ENCODE measurements at regions not wholly inside any gene's neighbourhood (a gene's known extent, or its start where the extent isn't known, plus 50 kb on each side); places are given as distances from the start of the nearest gene placed in this dataset.

DNA sequence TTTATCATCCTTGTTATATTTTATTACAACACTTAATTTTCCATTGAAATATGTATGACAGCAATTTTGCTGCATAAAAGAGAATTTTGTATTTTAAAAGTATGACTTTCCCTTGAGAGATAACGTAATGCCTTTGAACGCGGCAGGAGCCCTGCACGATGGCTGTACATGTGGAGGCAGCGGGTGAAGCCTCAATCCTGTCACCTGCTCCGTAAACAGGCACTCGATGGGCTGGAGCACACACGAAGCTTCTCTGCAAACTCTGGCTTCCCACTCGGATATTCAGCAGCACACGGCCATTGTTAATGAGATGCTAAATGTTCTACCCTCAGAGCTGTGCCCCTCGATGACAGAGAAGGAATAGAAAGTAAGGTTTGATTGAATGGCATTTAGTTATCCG is 184.4 kb downstream of the RTP5 start:
- Histone ChIP-seq H3K27me3 (ENCODE audit: control insufficient read depth, insufficient read depth, low read length) (peaks cover 29% of the 10 kb centered on the region), H3K4me3 (ENCODE audit: low read depth, low read length) (no peak overlapping the region), H3K36me3 (ENCODE audit: control insufficient read depth, insufficient read depth, low read length) (no peaks in the 10 kb centered on the region)
- no peak for DNase-seq (ENCODE audit: low read depth)
- TF ChIP-seq, protein P1, sequence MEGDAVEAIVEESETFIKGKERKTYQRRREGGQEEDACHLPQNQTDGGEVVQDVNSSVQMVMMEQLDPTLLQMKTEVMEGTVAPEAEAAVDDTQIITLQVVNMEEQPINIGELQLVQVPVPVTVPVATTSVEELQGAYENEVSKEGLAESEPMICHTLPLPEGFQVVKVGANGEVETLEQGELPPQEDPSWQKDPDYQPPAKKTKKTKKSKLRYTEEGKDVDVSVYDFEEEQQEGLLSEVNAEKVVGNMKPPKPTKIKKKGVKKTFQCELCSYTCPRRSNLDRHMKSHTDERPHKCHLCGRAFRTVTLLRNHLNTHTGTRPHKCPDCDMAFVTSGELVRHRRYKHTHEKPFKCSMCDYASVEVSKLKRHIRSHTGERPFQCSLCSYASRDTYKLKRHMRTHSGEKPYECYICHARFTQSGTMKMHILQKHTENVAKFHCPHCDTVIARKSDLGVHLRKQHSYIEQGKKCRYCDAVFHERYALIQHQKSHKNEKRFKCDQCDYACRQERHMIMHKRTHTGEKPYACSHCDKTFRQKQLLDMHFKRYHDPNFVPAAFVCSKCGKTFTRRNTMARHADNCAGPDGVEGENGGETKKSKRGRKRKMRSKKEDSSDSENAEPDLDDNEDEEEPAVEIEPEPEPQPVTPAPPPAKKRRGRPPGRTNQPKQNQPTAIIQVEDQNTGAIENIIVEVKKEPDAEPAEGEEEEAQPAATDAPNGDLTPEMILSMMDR (IDR thresholded peaks at IDR 0.05; ENCODE audit: insufficient read depth, low read length, poor library complexity, severe bottlenecking): no peak

DNA sequence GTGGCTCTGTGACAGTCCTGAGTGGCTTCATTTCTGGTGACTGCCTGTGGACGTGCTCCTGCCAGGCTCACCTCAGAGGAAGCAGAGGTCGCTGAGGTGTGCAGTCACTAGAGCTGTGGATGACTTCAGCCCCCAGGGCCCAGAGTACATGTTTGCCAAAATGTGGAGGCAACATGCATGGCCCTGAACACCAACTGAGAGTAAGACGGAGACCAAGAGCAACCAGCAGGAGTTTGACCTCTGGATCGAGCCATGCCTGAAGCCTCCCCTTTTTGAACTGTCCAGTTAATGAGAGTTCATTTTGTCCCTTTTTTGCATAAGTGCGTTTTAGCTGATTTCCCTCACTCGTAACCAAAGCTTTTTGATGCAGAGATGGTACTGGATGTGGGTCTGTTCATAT is 184.9 kb downstream of the RTP5 start:
- Histone ChIP-seq H3K27me3 (ENCODE audit: control insufficient read depth, insufficient read depth, low read length) (peaks cover 29% of the 10 kb centered on the region), H3K4me3 (ENCODE audit: low read depth, low read length) (no peak overlapping the region), H3K36me3 (ENCODE audit: control insufficient read depth, insufficient read depth, low read length) (no peaks in the 10 kb centered on the region)
- TF ChIP-seq, protein P1 (IDR thresholded peaks at IDR 0.05; ENCODE audit: insufficient read depth, low read length, poor library complexity, severe bottlenecking): no peak
- DNase-seq (ENCODE audit: low read depth): no peak

DNA sequence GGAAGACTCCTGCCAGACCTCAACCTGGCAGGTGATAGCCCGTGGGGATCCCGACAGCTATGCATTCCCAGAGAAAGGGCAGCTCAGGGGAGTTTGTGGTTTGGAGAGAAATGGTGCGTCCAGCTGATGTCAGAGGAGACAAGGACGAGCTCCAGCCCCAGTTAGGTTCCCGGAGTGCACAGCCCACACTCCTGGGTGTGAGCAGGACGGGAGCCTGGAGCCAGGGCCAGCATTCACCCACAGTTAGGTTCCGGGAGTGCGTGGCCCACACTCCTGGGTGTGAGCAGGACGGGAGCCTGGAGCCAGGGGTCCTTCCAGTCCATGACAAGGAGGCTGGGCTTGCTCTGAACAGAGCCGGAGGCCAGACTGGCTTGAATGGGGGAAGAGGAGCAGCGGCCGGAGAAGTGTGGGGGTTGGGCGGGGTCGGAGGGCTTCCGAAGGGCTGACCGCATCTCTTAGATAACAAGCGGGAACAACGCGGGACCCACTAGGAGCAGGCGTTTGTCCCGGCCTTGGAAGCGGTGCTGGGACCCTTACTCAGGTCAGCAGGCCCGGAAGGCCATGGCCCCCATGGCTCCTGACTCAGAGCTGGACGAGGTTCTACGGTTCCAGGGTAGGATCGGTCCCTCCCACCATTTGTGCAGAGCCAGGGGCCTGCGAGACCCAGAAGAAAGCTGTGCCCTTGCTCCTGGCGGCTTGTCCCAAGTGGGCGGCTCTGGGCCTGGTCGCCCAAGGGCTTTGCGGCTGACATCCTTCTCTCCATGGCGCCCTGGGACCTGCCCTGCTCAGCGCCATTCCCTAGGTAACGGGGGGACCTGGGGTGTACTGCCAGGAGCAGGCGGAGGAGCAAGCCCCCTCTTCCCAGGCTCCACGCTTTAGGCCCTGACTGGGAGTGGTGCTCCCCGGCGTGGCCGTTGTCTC is 185.6 kb downstream of the RTP5 start:
- no peaks in the 10 kb centered on the region for H3K36me3 ChIP-seq (ENCODE audit: control insufficient read depth, insufficient read depth, low read length)
- H3K27me3 ChIP-seq (ENCODE audit: control insufficient read depth, insufficient read depth, low read length): peaks cover 29% of the 10 kb centered on the region
- no peak overlapping the region for H3K4me3 ChIP-seq (ENCODE audit: low read depth, low read length)
- no peak for DNase-seq (ENCODE audit: low read depth)
- TF ChIP-seq, protein P1 (IDR thresholded peaks at IDR 0.05; ENCODE audit: insufficient read depth, low read length, poor library complexity, severe bottlenecking): no peak

- H3K4me3 ChIP-seq (ENCODE audit: low read depth, low read length): no peak overlapping the region
- peaks cover 29% of the 10 kb centered on the region for H3K27me3 ChIP-seq (ENCODE audit: control insufficient read depth, insufficient read depth, low read length)
- DNase-seq (ENCODE audit: low read depth): no peak
- TF ChIP-seq, protein P1 (IDR thresholded peaks at IDR 0.05; ENCODE audit: insufficient read depth, low read length, poor library complexity, severe bottlenecking): no peak
- H3K36me3 ChIP-seq (ENCODE audit: control insufficient read depth, insufficient read depth, low read length): no peaks in the 10 kb centered on the region
Observed at GRCh38 chr2:242056026-242056425, 186.5 kb downstream of the RTP5 start.

DNA sequence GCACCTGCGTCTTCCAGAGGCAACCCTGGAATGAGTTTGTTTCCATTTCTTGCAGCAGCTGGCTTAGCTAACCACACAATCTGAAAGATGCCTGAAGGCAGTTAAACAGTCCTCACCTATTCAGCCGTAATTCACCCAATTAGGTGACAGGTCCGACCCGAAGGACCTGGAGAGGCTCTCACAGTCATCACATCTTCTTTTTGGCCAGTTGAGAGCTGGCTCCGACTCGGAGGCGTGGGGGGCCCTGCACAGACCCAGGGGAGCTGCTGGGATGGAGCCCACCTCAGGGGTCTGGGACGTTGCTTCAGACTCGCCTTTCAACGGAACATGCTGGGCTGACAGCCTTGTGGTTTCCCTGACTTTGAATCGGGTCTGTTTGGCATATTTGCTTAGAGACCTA is 187.3 kb downstream of the RTP5 start:
- DNase-seq (ENCODE audit: low read depth): no peak
- peaks cover 29% of the 10 kb centered on the region for H3K27me3 ChIP-seq (ENCODE audit: control insufficient read depth, insufficient read depth, low read length)
- TF ChIP-seq, protein P1 (IDR thresholded peaks at IDR 0.05; ENCODE audit: insufficient read depth, low read length, poor library complexity, severe bottlenecking): no peak
- H3K36me3 ChIP-seq (ENCODE audit: control insufficient read depth, insufficient read depth, low read length): no peaks in the 10 kb centered on the region
- H3K4me3 ChIP-seq (ENCODE audit: low read depth, low read length): no peak overlapping the region
